ENCODE measurements at regions not wholly inside any gene's neighbourhood (a gene's known extent, or its start where the extent isn't known, plus 50 kb on each side); places are given as distances from the start of the nearest gene placed in this dataset.

DNA sequence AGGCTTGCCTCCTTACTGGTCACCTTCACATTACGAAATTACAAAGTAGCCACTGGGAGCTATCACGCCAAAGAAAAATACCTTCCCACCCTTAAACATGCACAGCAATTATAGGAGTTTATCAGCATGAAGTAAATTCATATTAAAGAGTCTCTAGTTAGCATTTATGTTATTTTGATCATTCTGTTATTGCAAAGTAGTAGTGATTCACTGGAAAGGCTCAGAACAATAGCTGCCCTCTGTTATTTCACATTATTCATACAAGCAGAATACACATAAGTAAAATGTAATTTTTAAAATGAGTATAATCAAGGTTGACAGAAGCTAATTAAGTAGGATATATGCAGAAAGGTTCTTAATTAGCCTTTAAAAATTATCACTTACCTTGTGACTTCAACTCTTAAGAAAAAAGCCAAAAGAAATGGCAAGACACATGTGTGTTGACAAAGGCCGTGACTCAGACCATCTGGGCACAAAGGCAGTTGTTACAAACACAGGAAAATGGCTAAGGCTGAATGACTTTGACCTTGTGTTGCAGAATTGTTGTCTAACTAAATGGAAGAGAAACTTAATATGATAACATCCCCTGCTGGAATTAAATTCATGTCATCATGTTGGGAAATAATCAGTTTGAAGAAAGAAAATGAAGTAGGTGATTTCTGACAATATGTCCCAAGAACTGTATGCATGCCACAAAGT, 108.3 kb downstream of the ARL6IP6 start:
- Histone ChIP-seq H3K9me3 (ENCODE audit: control insufficient read depth in 1 of 2, insufficient read depth in 1 of 2, low read depth in 1 of 2, low read length in 2 of 2) (no peaks in the 10 kb centered on the region), H3K4me2 (ENCODE audit: low read length) (no peak overlapping the region), H3K4me3 (replicated peaks in 1 of 2; ENCODE audit: low read depth in 1 of 2, low read length in 2 of 2) (no peak overlapping the region), H3K27me3 (ENCODE audit: insufficient read depth, low read length) (no peaks in the 10 kb centered on the region), H3K36me3 (ENCODE audit: control insufficient read depth in 1 of 2, insufficient read depth in 2 of 2, low read length in 2 of 2) (no peaks in the 10 kb centered on the region), H4K20me1 (ENCODE audit: insufficient read depth) (no peaks in the 10 kb centered on the region), H3K9me2 (ENCODE audit: insufficient read depth) (no peaks in the 10 kb centered on the region; the same call in 1 of the 2 replicates), H3K9ac (ENCODE audit: low read length) (no peak overlapping the region), H3K79me2 (ENCODE audit: insufficient read depth, low read length) (no peaks in the 10 kb centered on the region), H3K4me1 (ENCODE audit: control insufficient read depth in 1 of 2, insufficient read depth in 2 of 2, low read length in 2 of 2) (no peaks in the 10 kb centered on the region), H3K27ac (ENCODE audit: low read depth, low read length) (no peak overlapping the region), H2AFZ (ENCODE audit: low read depth, low read length, poor library complexity, severe bottlenecking) (no peak overlapping the region)
- ChIA-PET POLR2A (no interaction called here), CTCF (no interaction called here), RAD21 (ENCODE audit: low non-redundant PET in 1 of 2, low total read pairs in 2 of 2, uncharacterized antibody in 2 of 2, unreplicated experiment in 2 of 2) (no interaction called here)
- DNase-seq (ENCODE audit: low read depth, low spot score) (no peak), ATAC-seq (no peak)
- intact Hi-C loops (cut with micrococcal nuclease): no loop called here
- BruUV-seq (replicated peaks): no TSS peak
- TF ChIP-seq, protein P1, sequence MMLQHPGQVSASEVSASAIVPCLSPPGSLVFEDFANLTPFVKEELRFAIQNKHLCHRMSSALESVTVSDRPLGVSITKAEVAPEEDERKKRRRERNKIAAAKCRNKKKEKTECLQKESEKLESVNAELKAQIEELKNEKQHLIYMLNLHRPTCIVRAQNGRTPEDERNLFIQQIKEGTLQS (IDR thresholded peaks at IDR 0.05): no peak
- TF ChIP-seq YY1 (IDR thresholded peaks at IDR 0.05; ENCODE audit: extremely low read depth, insufficient replicate concordance, low read depth, low read length): no peak
- TF ChIP-seq FOSL1 (IDR thresholded peaks at IDR 0.05; ENCODE audit: low read depth): no peak
- TF ChIP-seq EZH2phosphoT487 (IDR thresholded peaks at IDR 0.05; ENCODE audit: borderline replicate concordance): no peak
- no peak for TF ChIP-seq ELF1 (IDR thresholded peaks at IDR 0.05; ENCODE audit: borderline replicate concordance, low read depth)
- TF ChIP-seq, protein P2, sequence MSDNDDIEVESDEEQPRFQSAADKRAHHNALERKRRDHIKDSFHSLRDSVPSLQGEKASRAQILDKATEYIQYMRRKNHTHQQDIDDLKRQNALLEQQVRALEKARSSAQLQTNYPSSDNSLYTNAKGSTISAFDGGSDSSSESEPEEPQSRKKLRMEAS (IDR thresholded peaks at IDR 0.05): no peak
- no peak for TF ChIP-seq ZNF274 (IDR thresholded peaks at IDR 0.05; ENCODE audit: low read depth, low read length)
- no peak for TF ChIP-seq SIN3A (IDR thresholded peaks at IDR 0.05; ENCODE audit: low read depth)
- TF ChIP-seq SP1 (IDR thresholded peaks at IDR 0.05; ENCODE audit: low read depth): no peak
- no peak for TF ChIP-seq EZH2 (IDR thresholded peaks at IDR 0.05)
- no peak for TF ChIP-seq CBX3 (IDR thresholded peaks at IDR 0.05; ENCODE audit: low read depth)
- no peak for TF ChIP-seq SRF (IDR thresholded peaks at IDR 0.05; ENCODE audit: low read depth)
- no peak for TF ChIP-seq EGR1 (IDR thresholded peaks at IDR 0.05; ENCODE audit: low read depth)
- no peak for TF ChIP-seq POLR2A (IDR thresholded peaks at IDR 0.05; ENCODE audit: borderline replicate concordance, extremely low read depth, insufficient read depth, insufficient read length)
- TF ChIP-seq TCF7L2 (IDR thresholded peaks at IDR 0.05; ENCODE audit: borderline replicate concordance, extremely low read depth, insufficient read depth, insufficient read length): no peak
- TF ChIP-seq, protein P3, sequence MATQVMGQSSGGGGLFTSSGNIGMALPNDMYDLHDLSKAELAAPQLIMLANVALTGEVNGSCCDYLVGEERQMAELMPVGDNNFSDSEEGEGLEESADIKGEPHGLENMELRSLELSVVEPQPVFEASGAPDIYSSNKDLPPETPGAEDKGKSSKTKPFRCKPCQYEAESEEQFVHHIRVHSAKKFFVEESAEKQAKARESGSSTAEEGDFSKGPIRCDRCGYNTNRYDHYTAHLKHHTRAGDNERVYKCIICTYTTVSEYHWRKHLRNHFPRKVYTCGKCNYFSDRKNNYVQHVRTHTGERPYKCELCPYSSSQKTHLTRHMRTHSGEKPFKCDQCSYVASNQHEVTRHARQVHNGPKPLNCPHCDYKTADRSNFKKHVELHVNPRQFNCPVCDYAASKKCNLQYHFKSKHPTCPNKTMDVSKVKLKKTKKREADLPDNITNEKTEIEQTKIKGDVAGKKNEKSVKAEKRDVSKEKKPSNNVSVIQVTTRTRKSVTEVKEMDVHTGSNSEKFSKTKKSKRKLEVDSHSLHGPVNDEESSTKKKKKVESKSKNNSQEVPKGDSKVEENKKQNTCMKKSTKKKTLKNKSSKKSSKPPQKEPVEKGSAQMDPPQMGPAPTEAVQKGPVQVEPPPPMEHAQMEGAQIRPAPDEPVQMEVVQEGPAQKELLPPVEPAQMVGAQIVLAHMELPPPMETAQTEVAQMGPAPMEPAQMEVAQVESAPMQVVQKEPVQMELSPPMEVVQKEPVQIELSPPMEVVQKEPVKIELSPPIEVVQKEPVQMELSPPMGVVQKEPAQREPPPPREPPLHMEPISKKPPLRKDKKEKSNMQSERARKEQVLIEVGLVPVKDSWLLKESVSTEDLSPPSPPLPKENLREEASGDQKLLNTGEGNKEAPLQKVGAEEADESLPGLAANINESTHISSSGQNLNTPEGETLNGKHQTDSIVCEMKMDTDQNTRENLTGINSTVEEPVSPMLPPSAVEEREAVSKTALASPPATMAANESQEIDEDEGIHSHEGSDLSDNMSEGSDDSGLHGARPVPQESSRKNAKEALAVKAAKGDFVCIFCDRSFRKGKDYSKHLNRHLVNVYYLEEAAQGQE (IDR thresholded peaks at IDR 0.05; ENCODE audit: low read depth): no peak
- no peak for TF ChIP-seq ZBTB33 (IDR thresholded peaks at IDR 0.05; ENCODE audit: extremely low read depth, insufficient replicate concordance, low read length)
- TF ChIP-seq ZFX (IDR thresholded peaks at IDR 0.05): no peak
- TF ChIP-seq POLR2AphosphoS5 (IDR thresholded peaks at IDR 0.05; ENCODE audit: low read depth, low read length): no peak
- TF ChIP-seq CTCF (IDR thresholded peaks at IDR 0.05 in 2 of 3, conservative IDR thresholded peaks at IDR 0.05 in 1 of 3; ENCODE audit: borderline replicate concordance in 1 of 3, insufficient read depth in 1 of 3, low read depth in 2 of 3, low read length in 2 of 3): no peak

All from HCT116 (cell line).